NB4 (cell line): ENCODE measurements at regions not wholly inside any gene's neighbourhood (a gene's known extent, or its start where the extent isn't known, plus 50 kb on each side); places are given as distances from the start of the nearest gene placed in this dataset.

ENCODE experiments used
- DNase-seq: peaks from one replicate; pipeline ENCODE4 v3.0.0; 2010; ENCODE audit warnings: low read depth
- H3K4me3 ChIP-seq: one replicate; pipeline ENCODE4 v1.5.1; 2011; ENCODE audit warnings: mild to moderate bottlenecking, low read depth, low read length, moderate library complexity
- MYC ChIP-seq: IDR thresholded peaks from 2 replicates; pipeline ENCODE4 v1.6.1; 2011; ENCODE audit warnings: low read depth, low read length
- POLR2A ChIP-seq: IDR thresholded peaks from 2 replicates; pipeline ENCODE4 v1.6.1; 2011; ENCODE audit warnings: mild to moderate bottlenecking; ENCODE audit not compliant: insufficient read length; ENCODE audit errors: extremely low read depth
- TF ChIP-seq, protein P1 (sequence below): IDR thresholded peaks from 2 replicates; pipeline ENCODE4 v1.6.1; 2011; ENCODE audit warnings: low read depth, low read length
- TF ChIP-seq, protein P2 (sequence below): IDR thresholded peaks from one replicate; pipeline ENCODE4 v1.5.1; 2012; ENCODE audit warnings: low read depth, low read length

DNA sequence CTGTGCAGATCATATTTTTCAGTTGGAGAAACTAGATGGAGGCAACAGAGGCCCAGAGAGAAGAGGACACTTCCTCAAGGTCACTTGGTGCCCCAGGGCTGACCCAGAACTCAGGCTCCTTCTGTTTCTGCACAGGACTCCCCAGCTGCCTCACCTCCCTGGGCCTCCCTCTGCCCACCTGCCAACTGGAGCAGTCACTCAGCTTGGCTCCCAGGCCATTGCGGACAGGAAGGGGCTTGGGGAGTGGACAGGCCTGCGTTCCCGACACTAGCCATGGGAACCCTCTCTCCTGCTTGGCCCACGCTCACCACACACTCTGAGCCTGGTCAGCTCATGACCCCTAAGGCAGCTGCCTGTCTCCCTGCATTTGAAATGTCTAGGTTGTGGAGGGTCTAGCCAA is 78.1 kb upstream of the BRD7 start:
- no peak for DNase-seq
- TF ChIP-seq MYC (no peak), POLR2A (no peak)
- TF ChIP-seq, protein P1, sequence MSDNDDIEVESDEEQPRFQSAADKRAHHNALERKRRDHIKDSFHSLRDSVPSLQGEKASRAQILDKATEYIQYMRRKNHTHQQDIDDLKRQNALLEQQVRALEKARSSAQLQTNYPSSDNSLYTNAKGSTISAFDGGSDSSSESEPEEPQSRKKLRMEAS, result no peak
- TF ChIP-seq, protein P2, sequence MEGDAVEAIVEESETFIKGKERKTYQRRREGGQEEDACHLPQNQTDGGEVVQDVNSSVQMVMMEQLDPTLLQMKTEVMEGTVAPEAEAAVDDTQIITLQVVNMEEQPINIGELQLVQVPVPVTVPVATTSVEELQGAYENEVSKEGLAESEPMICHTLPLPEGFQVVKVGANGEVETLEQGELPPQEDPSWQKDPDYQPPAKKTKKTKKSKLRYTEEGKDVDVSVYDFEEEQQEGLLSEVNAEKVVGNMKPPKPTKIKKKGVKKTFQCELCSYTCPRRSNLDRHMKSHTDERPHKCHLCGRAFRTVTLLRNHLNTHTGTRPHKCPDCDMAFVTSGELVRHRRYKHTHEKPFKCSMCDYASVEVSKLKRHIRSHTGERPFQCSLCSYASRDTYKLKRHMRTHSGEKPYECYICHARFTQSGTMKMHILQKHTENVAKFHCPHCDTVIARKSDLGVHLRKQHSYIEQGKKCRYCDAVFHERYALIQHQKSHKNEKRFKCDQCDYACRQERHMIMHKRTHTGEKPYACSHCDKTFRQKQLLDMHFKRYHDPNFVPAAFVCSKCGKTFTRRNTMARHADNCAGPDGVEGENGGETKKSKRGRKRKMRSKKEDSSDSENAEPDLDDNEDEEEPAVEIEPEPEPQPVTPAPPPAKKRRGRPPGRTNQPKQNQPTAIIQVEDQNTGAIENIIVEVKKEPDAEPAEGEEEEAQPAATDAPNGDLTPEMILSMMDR, result no peak
- no peak overlapping the region for H3K4me3 ChIP-seq

DNA sequence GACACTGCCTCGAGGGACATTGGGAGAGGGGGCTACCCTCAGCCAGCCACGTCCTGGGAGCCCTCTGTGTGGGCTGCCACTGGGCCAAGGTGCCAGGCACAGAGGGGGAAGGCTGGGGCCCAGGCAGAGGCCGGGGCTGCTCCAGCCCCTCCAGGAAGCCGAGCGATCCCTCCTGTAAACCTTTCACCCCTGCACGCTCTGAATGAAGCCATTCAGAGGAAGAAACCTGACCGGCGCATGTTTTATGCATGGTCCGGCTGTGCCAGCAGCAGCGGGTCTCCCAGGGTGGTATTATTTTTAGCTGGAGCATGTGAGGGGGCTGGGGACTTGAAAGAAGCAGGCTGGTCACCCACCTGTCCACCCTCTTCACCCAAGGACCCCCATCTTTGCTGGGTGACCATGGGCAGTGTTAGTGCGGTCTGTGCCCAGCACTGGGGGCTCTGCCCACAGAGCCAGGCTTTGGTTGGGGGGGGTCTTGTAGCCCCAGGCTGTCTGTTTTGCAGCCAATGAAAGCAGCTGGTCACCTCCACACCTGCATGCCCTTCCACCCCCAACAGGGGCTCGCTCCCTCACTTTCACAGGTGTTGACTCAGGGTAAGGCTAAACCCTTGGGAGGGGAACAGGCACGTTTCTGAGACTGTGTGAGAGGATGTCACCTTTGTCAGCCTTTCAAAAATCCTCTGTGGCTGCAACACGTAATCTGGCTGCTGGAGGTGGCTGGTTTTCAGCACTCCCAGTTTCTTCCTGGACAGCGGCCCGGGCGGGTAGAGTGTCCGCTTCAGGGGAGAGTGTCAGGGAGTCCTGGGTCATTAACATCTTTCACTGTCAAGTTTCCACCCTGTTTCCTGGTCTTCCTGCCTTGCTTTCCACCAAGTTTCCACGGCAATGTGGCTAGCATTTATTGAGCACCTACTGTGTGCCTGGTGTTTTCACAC is 77.1 kb upstream of the BRD7 start:
- no peak for TF ChIP-seq MYC
- TF ChIP-seq, protein P2, result no peak
- no peak for TF ChIP-seq POLR2A
- TF ChIP-seq, protein P1, result no peak
- no peak overlapping the region for H3K4me3 ChIP-seq
- no peak for DNase-seq

DNA sequence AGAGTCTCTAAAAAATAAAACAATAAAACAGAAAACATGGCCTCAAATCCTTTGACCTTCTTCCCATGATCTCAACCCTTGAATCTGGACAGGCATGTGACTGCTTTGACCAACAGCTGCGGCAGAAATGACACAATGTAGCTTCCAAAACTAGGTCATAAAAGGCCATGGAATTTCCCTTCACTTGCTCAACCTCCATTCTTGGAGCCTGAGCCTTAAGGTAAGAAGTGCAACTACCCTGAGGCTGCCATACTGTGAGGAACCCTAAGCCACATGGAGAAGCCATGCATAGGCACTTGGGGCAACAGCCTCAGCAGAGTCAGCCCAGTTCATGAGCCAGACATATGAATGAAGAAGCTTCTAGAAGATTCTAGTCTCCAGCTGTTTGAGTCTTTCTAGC is 75.7 kb upstream of the BRD7 start:
- DNase-seq, result no peak
- no peak overlapping the region for H3K4me3 ChIP-seq
- TF ChIP-seq MYC (no peak), POLR2A (no peak)
- TF ChIP-seq, protein P2, result no peak
- TF ChIP-seq, protein P1, result no peak

DNA sequence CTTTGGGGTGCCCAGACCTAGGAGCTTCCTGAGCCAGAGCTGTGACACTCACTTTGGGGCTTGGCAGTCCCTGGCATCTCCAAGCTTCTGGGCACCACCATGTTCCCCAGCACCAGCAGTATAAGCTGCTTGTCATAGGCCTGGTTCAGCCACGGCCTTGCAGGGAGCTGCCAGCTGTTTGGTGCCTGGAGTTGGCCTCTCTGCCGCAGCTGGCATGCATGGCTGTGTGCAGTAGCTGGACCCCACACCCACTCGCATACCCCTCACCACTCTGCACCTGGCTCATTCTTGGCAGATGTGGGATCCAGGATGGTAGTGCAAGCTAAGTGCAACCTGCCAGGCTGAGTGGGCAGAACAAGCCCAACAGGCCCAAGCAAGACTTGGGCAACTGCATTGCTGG is 73.4 kb upstream of the BRD7 start:
- no peak overlapping the region for H3K4me3 ChIP-seq
- DNase-seq, result no peak
- TF ChIP-seq MYC, result no peak
- no peak for TF ChIP-seq POLR2A

DNA sequence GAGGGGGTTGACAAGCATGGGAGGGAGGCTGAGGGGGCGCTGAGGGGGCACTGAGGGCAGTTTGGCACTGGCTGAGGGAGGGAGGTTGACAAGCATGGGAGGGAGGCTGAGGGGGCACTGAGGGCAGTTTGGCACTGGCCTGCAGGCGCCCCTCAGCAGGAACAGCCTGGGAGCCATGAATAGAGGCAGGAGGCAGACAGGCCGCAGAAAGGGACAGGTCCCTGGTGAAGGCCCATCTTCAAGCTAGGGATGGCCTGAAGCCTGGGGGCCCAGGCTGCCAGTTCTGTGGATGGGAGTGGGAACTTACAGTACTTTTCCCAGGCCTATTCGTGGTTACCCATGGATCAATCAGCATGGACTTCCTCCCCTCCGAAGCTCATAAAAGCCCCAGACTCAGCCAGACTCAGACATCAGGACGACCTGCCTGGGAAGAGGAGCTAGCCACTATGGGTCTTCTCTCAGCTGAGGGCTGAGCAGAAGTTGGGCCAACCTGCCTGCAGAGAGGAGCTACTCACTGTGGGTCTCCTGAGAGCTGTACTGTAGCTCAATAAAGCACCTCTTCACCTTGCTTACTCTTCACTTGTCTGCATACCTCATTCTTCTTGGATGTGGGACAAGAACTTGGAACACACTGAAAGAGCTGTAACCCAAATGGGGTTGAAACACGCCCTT is 72.8 kb upstream of the BRD7 start:
- TF ChIP-seq, protein P2, result no peak
- no peak for TF ChIP-seq MYC
- TF ChIP-seq, protein P1, result no peak
- TF ChIP-seq POLR2A, result no peak
- H3K4me3 ChIP-seq, result no peak overlapping the region
- peak; percentile 19 for DNase-seq

DNA sequence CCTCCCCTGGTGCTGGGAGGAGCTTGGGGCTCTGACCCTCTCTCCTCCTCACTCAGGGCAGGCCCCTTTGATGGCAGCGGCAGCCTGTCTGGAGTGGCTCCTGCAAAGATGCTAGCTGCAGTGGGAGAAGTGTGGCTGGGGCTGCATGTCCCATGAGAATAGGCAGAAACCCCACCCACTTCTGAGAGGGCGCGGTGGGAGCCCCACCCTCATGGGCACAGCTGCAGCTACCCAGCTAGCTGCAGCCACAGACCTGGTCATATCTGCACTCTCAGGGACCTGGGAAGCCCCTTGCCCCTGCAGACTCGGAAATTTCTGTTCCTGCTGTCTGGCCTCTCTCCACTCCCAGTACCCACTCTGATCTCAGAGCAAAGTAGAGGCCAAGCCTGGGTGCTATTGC is 72.2 kb upstream of the BRD7 start:
- TF ChIP-seq POLR2A (no peak), MYC (no peak)
- TF ChIP-seq, protein P1, result no peak
- TF ChIP-seq, protein P2, result no peak
- no peak for DNase-seq
- no peak overlapping the region for H3K4me3 ChIP-seq
